GM12878 (cell line): ENCODE measurements at regions not wholly inside any gene's neighbourhood (a gene's known extent, or its start where the extent isn't known, plus 50 kb on each side); places are given as distances from the start of the nearest gene placed in this dataset.

ENCODE experiments used
- CTCF ChIP-seq, 3 experiments: IDR thresholded peaks in 2 of 3; conservative IDR thresholded peaks in 1 of 3; 2 replicates each; pipeline ENCODE4 v1.5.1; 2011; ENCODE audit warnings: low read depth in 3 of 3, low read length in 3 of 3, mild to moderate bottlenecking in 3 of 3, control low read depth in 2 of 3, moderate library complexity in 2 of 3, inconsistent platforms in 1 of 3, mixed read lengths in 1 of 3; ENCODE audit not compliant: control insufficient read depth in 2 of 3, insufficient read depth in 1 of 3; ENCODE audit errors: extremely low read depth in 1 of 3
- EGR1 ChIP-seq, 2 experiments: IDR thresholded peaks; 1 replicate in 1 of 2; 2 replicates in 1 of 2; pipeline ENCODE4 v1.6.1; 2011 to 2012; ENCODE audit warnings: low read depth in 2 of 2, low read length in 2 of 2, borderline replicate concordance in 1 of 2, mild to moderate bottlenecking in 1 of 2, moderate library complexity in 1 of 2
- EP300 ChIP-seq, 2 experiments: fragments of 150-350 bp in 1 of 2; IDR thresholded peaks; 2 replicates each; pipeline ENCODE4 v1.6.1; 2011 to 2012; ENCODE audit warnings: low read depth in 2 of 2, low read length in 2 of 2, borderline replicate concordance in 1 of 2, improper control_type of control experiment in 1 of 2, inconsistent platforms in 1 of 2; ENCODE audit not compliant: control insufficient read depth in 1 of 2
- EZH2 ChIP-seq: IDR thresholded peaks from 2 replicates; pipeline ENCODE4 v1.6.1; 2012; ENCODE audit warnings: low read depth, mild to moderate bottlenecking, control low read depth, inconsistent platforms, low read length, borderline replicate concordance; ENCODE audit not compliant: control insufficient read depth
- MAX ChIP-seq: IDR thresholded peaks from 2 replicates; pipeline ENCODE4 v1.6.1; 2012; ENCODE audit warnings: low read depth, low read length, improper control_type of control experiment
- POLR2AphosphoS5 ChIP-seq: IDR thresholded peaks from 2 replicates; pipeline ENCODE4 v1.6.1; 2011; ENCODE audit warnings: mild to moderate bottlenecking, low read length, inconsistent platforms
- ZNF207 ChIP-seq: fragments of 450-650 bp; IDR thresholded peaks from 2 replicates; pipeline ENCODE4 v1.6.1; 2014; ENCODE audit warnings: antibody characterized with exemption, mild to moderate bottlenecking, borderline replicate concordance

- TF ChIP-seq POLR2AphosphoS5 (no peak), ZNF207 (no peak), EZH2 (no peak), MAX (no peak), EGR1 (IDR thresholded peaks at IDR 0.05; ENCODE audit: borderline replicate concordance in 1 of 2, low read depth in 2 of 2, low read length in 2 of 2) (no peak), EP300 (IDR thresholded peaks at IDR 0.05; ENCODE audit: borderline replicate concordance in 1 of 2, control insufficient read depth in 1 of 2, low read depth in 2 of 2, low read length in 2 of 2) (0 out of 4 replicates have a peak, but pooled peaks of 1 of the 2 experiments have one; percentile 25), CTCF (IDR thresholded peaks at IDR 0.05 in 2 of 3, conservative IDR thresholded peaks at IDR 0.05 in 1 of 3; ENCODE audit: control insufficient read depth in 2 of 3, extremely low read depth in 1 of 3, insufficient read depth in 1 of 3, low read depth in 3 of 3, low read length in 3 of 3) (no peak)
Observed at GRCh38 chr2:48250943-48251342, 63.5 kb upstream of the FOXN2 start.
